Stomach (tissue), 4 donors: ENCODE measurements at regions not wholly inside any gene's neighbourhood (a gene's known extent, or its start where the extent isn't known, plus 50 kb on each side); places are given as distances from the start of the nearest gene placed in this dataset.

Experiments used
- CTCF ChIP-seq, 7 experiments: fragments of 450-650 bp in 4 of 7; fragments of 200-600 bp in 3 of 7; sonication (generic) in 3 of 7; IDR thresholded peaks; one replicate each; pipeline ENCODE4 v1.5.1; 2016 to 2019; ENCODE audit warnings: antibody characterized with exemption in 7 of 7, control low read depth in 2 of 7, mild to moderate bottlenecking in 1 of 7
- POLR2A ChIP-seq, 4 donors: fragments of 450-650 bp; IDR thresholded peaks; one replicate each; pipeline ENCODE4 v1.6.1; 2016; ENCODE audit warnings: antibody characterized with exemption in 4 of 4, control low read depth in 2 of 4, mild to moderate bottlenecking in 1 of 4, moderate library complexity in 1 of 4

GRCh38 chr5:10030219-10030831 is 219.4 kb downstream of the ATPSCKMT start:
- TF ChIP-seq CTCF (IDR thresholded peaks at IDR 0.05) (no peak), POLR2A (IDR thresholded peaks at IDR 0.05) (no peak)
